ENCODE measurements at regions not wholly inside any gene's neighbourhood (a gene's known extent, or its start where the extent isn't known, plus 50 kb on each side); places are given as distances from the start of the nearest gene placed in this dataset.
"Not testable (repeated sequence)": the region's sequence is repeated elsewhere in the genome, so short reads cannot be mapped to it uniquely, and the experiment has no call there.

DNA sequence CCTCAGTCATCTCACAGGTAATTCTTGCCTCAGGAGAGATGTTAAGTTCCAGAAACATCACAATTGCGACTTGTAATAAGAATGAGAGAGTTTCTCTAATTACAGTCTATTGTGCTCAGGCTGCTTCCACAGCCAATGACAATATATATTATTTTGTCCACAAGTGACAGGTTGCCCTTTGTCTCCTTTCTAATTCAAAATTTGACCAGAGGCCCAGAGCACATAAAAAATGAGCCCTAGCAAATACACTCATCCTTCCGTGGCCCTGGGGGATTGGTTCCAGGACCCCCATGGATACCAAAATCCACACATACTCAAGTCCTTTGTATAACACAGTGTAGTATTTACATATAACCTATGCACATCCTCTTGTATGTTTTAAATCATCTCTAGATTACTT lies 88.1 kb upstream of the TMEM170B start:
- TF ChIP-seq, protein P1, sequence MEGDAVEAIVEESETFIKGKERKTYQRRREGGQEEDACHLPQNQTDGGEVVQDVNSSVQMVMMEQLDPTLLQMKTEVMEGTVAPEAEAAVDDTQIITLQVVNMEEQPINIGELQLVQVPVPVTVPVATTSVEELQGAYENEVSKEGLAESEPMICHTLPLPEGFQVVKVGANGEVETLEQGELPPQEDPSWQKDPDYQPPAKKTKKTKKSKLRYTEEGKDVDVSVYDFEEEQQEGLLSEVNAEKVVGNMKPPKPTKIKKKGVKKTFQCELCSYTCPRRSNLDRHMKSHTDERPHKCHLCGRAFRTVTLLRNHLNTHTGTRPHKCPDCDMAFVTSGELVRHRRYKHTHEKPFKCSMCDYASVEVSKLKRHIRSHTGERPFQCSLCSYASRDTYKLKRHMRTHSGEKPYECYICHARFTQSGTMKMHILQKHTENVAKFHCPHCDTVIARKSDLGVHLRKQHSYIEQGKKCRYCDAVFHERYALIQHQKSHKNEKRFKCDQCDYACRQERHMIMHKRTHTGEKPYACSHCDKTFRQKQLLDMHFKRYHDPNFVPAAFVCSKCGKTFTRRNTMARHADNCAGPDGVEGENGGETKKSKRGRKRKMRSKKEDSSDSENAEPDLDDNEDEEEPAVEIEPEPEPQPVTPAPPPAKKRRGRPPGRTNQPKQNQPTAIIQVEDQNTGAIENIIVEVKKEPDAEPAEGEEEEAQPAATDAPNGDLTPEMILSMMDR (conservative IDR thresholded peaks at IDR 0.05) = no peak
- no peak overlapping the region for H3K27ac ChIP-seq

DNA sequence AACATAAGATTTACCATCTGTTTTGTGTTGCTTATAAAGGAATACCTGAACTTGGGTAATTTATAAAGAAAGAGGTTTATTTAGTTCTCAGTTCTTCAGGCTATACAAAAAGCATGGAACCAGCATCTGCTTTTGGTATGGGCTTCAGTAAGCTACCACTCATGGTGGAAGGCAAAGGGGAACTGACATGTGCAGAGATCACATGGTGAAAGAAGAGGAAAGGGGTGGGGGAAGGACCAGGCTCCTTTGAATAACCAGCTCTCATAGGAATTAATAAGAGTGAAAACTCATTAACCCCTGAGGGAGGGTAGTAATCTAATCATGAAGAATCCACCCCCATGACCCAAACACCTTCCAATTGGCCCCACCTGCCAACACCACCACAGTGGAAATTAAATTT lies 89.5 kb upstream of the TMEM170B start:
- TF ChIP-seq, protein P1 (conservative IDR thresholded peaks at IDR 0.05) = no peak
- H3K27ac ChIP-seq = no peak overlapping the region

DNA sequence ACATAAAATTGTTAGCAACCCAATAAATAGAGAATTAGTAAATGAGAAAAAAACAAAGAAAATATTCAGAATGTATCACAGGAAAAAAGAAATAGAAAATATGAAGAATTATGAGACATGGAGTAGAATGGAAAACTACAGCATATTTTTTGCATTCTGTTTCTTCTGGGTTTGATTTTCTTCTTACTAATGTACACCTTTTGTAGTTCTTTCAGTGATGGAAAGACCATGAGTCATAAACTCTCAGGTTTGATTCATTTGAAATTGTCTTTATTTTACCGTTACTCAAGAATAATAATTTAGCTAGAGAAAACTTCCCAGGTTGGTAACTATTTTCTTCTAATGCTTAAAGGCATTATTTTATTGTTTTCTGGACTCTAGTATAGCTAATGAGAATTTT lies 90.3 kb upstream of the TMEM170B start:
- TF ChIP-seq, protein P1 (conservative IDR thresholded peaks at IDR 0.05) = no peak
- no peak overlapping the region for H3K27ac ChIP-seq

DNA sequence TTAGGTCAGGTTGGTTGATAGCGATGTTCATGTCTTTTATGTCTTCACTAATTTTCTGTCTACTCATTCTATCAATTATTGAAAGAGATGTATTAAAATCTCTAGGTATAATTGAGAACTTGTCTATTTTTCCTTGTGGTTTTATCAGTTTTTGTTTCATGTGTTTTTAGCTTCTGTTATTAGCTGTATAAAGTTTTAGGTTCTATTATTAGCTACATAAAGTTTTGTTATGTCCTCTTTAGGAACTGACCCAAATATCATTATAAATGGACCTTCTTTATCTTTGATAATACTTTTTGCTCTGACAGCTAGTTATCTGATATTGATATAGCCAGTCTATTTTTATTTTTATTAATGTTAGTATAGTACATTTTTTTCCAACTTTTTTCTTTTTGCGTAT lies 92.4 kb upstream of the TMEM170B start:
- no peak overlapping the region for H3K27ac ChIP-seq
- TF ChIP-seq, protein P1 (conservative IDR thresholded peaks at IDR 0.05) = no peak

DNA sequence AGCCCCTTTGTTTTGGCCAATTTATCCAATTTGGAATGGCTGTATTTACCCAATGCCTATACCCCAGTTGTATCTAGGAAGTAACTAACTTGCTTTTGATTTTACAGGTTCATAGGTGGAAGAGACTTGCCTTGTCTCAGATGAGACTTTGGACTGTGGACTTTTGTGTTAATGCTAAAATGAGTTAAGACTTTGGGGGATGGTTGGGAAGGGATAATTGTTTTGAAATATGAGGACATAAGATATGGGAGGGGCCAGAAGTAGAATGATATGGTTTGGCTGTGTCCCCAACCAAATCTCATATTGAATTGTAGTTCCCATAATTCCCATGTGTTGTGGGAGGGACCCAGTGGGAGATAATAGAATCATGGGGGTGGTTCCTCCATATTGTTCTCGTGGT lies 94.4 kb upstream of the TMEM170B start:
- not testable (repeated sequence) for H3K27ac ChIP-seq

DNA sequence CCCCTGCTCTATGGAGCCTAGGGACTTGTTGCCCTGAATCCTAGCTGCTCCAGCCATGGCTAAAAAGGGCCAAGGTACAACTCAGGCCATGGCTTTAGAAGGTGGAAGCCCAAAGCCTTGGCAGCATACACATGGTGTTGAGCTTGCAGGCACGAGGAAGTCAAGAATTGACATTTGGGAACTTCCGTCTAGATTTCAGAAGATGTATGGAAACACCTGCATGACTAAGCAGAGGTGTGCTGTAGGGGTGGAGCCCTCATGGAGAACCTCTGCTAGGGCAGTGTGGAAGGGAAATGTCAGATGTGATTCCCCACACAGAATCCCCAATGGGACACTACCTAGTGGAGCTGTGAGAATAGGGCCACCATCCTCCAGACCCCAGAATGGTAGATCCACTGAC lies 95.1 kb upstream of the TMEM170B start:
- TF ChIP-seq, protein P1 (conservative IDR thresholded peaks at IDR 0.05) = no peak
- no peak overlapping the region for H3K27ac ChIP-seq

DNA sequence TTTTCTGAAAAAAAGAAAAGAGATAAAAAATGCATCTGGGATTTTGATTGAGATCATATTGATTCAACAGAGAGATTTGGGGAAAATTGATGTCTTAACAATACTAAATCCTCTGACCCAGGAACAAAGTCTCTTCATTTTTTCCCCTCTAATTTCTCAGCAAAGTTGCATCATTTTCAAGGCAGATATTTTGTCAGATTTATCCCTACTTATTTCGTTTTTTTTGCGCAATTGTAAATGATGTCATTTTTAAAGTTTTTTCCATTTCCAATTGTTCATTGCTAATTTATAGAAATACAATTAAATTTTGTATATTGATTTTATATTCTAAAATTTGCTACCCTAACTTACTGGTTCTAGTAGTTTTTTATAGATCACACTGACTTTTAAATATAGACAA lies 97.7 kb upstream of the TMEM170B start:
- TF ChIP-seq, protein P1 (conservative IDR thresholded peaks at IDR 0.05) = no peak
- H3K27ac ChIP-seq = no peak overlapping the region

DNA sequence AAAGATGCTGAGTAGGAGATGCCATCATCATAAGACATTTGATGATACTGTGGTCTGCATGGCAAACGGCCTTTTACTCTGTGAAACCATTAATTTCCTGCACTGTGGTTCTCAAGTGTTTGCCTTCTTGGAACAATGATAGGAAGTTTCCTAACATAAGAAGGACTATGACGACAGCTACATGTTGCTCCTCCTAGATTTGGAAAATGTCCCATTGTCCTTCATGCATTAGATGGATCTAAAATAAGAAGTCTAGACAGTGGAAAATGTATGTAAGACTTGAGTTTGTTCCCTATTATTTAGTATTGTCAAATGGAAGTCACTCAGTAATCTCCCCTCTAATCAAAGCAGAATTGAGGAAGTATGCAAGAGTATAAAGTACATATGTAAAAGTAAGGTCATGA lies 98.5 kb upstream of the TMEM170B start:
- peak overlapping the region; percentile 4 for H3K27ac ChIP-seq
- TF ChIP-seq, protein P1 (conservative IDR thresholded peaks at IDR 0.05) = no peak

Data from VCaP (cell line).